HepG2 (cell line): ENCODE measurements at regions not wholly inside any gene's neighbourhood (a gene's known extent, or its start where the extent isn't known, plus 50 kb on each side); places are given as distances from the start of the nearest gene placed in this dataset.

Source experiments
- ATAC-seq: fragments of 200-7000 bp; cut with Tn5 transposase; 3 replicates; pipeline ENCODE4 v1.9.1; 2020; ENCODE audit warnings: mild to moderate bottlenecking, moderate library complexity
- BruUV-seq: library from RNA; stranded (reverse); fragments of 400-500 nt; replicated peaks from 2 replicates; lab custom pipeline; 2021; lab: Mats Ljungman, UMichigan
- CTCF ChIA-PET: fragments of 300-600 bp; formaldehyde crosslinking; extraction: SDS; loops from one replicate; lab custom pipeline; 2021; ENCODE audit warnings: low total read pairs, inconsistent platforms, low intra/inter-chr PET ratio; lab: Yijun Ruan, JAX
- POLR2A ChIA-PET: fragments of 350-600 bp; sonication (Branson Sonifier 250); formaldehyde crosslinking; loops from one replicate; lab custom pipeline; 2020; ENCODE audit warnings: antibody characterized with exemption, inconsistent platforms; lab: Yijun Ruan, JAX
- DNase-seq: peaks from one replicate; pipeline ENCODE4 v3.0.0-alpha.2; 2015; ENCODE audit warnings: low spot score
- FAIRE-seq: peaks from 3 replicates; lab custom pipeline; 2011; peaks lifted over from hg19 to GRCh38; lab: Jason Lieb, UNC
- H2AFZ ChIP-seq: one replicate; pipeline ENCODE4 v1.6.1; 2011; ENCODE audit warnings: low read length, inconsistent platforms
- H3K27ac ChIP-seq: fragments of 300-600 bp; 3 replicates; pipeline ENCODE4 v1.8.0; 2011; ENCODE audit warnings: mixed run types, mild to moderate bottlenecking, mixed read lengths, low read length, inconsistent platforms; ENCODE audit not compliant: insufficient read depth; ENCODE audit errors: extremely low read length
- H3K27me3 ChIP-seq, 2 experiments: fragments of 200-600 bp in 1 of 2; 2 replicates in 1 of 2; 3 replicates in 1 of 2; pipeline versions ENCODE4 v1.6.0 to v1.8.0; 2011; ENCODE audit warnings: low read length in 2 of 2, mild to moderate bottlenecking in 2 of 2, moderate library complexity in 2 of 2, inconsistent platforms in 1 of 2; ENCODE audit not compliant: insufficient read depth in 2 of 2, control insufficient read depth in 1 of 2
- H3K36me3 ChIP-seq, 2 experiments: fragments of 200-600 bp in 1 of 2; replicated peaks in 1 of 2; 2 replicates in 1 of 2; 3 replicates in 1 of 2; pipeline versions ENCODE4 v1.5.1 to v1.8.0; 2011; ENCODE audit warnings: low read length in 2 of 2, inconsistent platforms in 1 of 2; ENCODE audit not compliant: insufficient read depth in 2 of 2, control insufficient read depth in 1 of 2
- H3K4me1 ChIP-seq: 2 replicates; pipeline ENCODE4 v1.5.1; 2012; ENCODE audit warnings: low read length, inconsistent platforms; ENCODE audit not compliant: insufficient read depth
- H3K4me2 ChIP-seq: 2 replicates; pipeline ENCODE4 v1.6.0; 2011; ENCODE audit warnings: low read depth, low read length, inconsistent platforms
- H3K4me3 ChIP-seq, 3 experiments: fragments of 200-600 bp in 1 of 3; sonication (generic), shearing (Covaris generic) in 1 of 3; replicated peaks in 1 of 3; 2 replicates each; pipeline ENCODE4 v1.5.1; 2011 to 2016; ENCODE audit warnings: low read length in 3 of 3, inconsistent platforms in 2 of 3, low read depth in 2 of 3, mild to moderate bottlenecking in 2 of 3, control low read depth in 1 of 3, mixed read lengths in 1 of 3; ENCODE audit not compliant: insufficient read depth in 1 of 3
- H3K79me2 ChIP-seq: one replicate; pipeline ENCODE4 v1.6.1; 2011; ENCODE audit warnings: low read length, inconsistent platforms; ENCODE audit not compliant: insufficient read depth
- H3K9ac ChIP-seq: 2 replicates; pipeline ENCODE4 v1.6.0; 2011; ENCODE audit warnings: mild to moderate bottlenecking, low read depth, low read length, inconsistent platforms; ENCODE audit not compliant: insufficient read depth
- H3K9me3 ChIP-seq: 2 replicates; pipeline ENCODE4 v1.5.1; 2012; ENCODE audit warnings: mild to moderate bottlenecking, low read length
- H4K20me1 ChIP-seq: 2 replicates; pipeline ENCODE4 v1.6.0; 2011; ENCODE audit warnings: inconsistent platforms, mild to moderate bottlenecking, low read length, moderate library complexity; ENCODE audit not compliant: insufficient read depth
- ATF7 ChIP-seq, 2 experiments: fragments of 450-650 bp in 1 of 2; sonication (generic) in 1 of 2; formaldehyde crosslinking in 1 of 2; IDR thresholded peaks; 2 replicates each; pipeline versions ENCODE4 v1.4.0 to v1.6.1; 2016 to 2020; ENCODE audit warnings: antibody characterized with exemption in 1 of 2, mild to moderate bottlenecking in 1 of 2, missing genetic modification reagents in 1 of 2
- CEBPB ChIP-seq: IDR thresholded peaks from 2 replicates; pipeline ENCODE4 v1.6.1; 2011; ENCODE audit warnings: low read depth, low read length, improper control_type of control experiment, borderline replicate concordance
- FOXA1 ChIP-seq, 2 experiments: fragments of 450-650 bp in 1 of 2; sonication (generic) in 1 of 2; formaldehyde crosslinking in 1 of 2; IDR thresholded peaks; 2 replicates each; pipeline versions ENCODE4 v1.4.0 to v1.6.1; 2016 to 2020; ENCODE audit warnings: missing genetic modification reagents in 1 of 2
- FOXO1 ChIP-seq: sonication (generic); formaldehyde crosslinking; IDR thresholded peaks from 2 replicates; pipeline ENCODE4 v1.4.0; 2020; ENCODE audit warnings: missing genetic modification reagents
- GFI1 ChIP-seq: sonication (generic); formaldehyde crosslinking; IDR thresholded peaks from 2 replicates; pipeline ENCODE4 v1.5.0; 2020; ENCODE audit warnings: missing genetic modification reagents, mild to moderate bottlenecking, borderline replicate concordance
- MIER2 ChIP-seq: IDR thresholded peaks from 2 replicates; pipeline ENCODE4 v1.6.1; 2016; ENCODE audit warnings: missing biosample characterization, missing genetic modification reagents
- SMARCC2 ChIP-seq: fragments of 450-650 bp; IDR thresholded peaks from 2 replicates; pipeline ENCODE4 v1.6.1; 2017; ENCODE audit warnings: antibody characterized with exemption, mild to moderate bottlenecking
- ZBTB20 ChIP-seq: sonication (generic); formaldehyde crosslinking; IDR thresholded peaks from 2 replicates; pipeline ENCODE4 v1.8.1; 2023; ENCODE audit warnings: missing genetic modification reagents, low read depth, mild to moderate bottlenecking, borderline replicate concordance
- ZNF891 ChIP-seq: sonication (generic); formaldehyde crosslinking; IDR thresholded peaks from 2 replicates; pipeline ENCODE4 v1.5.0; 2020; ENCODE audit warnings: mild to moderate bottlenecking, missing genetic modification reagents
- ZSCAN30 ChIP-seq: sonication (generic); formaldehyde crosslinking; IDR thresholded peaks from 2 replicates; pipeline ENCODE4 v1.5.0; 2020; ENCODE audit warnings: mild to moderate bottlenecking, missing genetic modification reagents
- WGBS: methylation state at CpG from one replicate; pipeline ENCODE4 v1.1.6; 2017; ENCODE audit warnings: low lambda C conversion rate; 5-methylcytosine and 5-hydroxymethylcytosine counted together
- in situ Hi-C: cut with HindIII; loops from 2 replicates; pipeline ENCODE4 v1.10.0; 2017; ENCODE audit warnings: low pct_unique_long_range_greater_than_20kb; ENCODE audit not compliant: extremely low pct_ligation_motif_present
- intact Hi-C: fragments of 100-400 bp; cut with micrococcal nuclease; formaldehyde crosslinking; loops from one replicate; pipeline ENCODE4 v1.10.0; 2022; ENCODE audit not compliant: unreplicated experiment
- TF ChIP-seq, protein P1 (sequence below): sonication (generic); formaldehyde crosslinking; IDR thresholded peaks from 2 replicates; pipeline ENCODE4 v1.9.0; 2021; ENCODE audit warnings: missing genetic modification reagents, mild to moderate bottlenecking, borderline replicate concordance
- TF ChIP-seq, protein P2 (sequence below), 2 experiments: IDR thresholded peaks; 2 replicates each; pipeline ENCODE4 v1.6.1; 2011 to 2012; ENCODE audit warnings: low read length in 2 of 2, borderline replicate concordance in 1 of 2, low read depth in 1 of 2, mild to moderate bottlenecking in 1 of 2, moderate library complexity in 1 of 2

DNA sequence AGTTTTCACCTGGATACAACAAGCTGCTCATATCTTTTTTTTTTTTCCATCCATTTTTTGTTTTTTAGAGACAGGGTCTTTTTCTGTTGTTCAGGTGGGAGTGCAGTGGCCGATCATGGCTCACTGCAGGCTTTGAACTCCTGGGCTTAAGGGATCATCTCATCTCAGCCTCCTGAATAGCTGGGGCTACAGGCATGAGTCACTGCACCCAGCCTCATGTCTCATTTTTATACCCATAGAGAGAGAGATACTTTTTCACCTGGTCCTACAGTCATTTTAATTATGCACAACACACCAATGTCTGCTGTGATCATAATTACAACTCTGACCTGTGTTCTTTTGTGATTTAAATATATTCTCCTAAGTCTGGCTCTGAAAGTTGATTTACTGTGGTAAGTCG lies 84.4 kb downstream of the KIF4B start:
- no peak for ATAC-seq
- H3K27me3 ChIP-seq = peaks cover 3 to 17% of the 10 kb centered on the region in 2 experiments; a peak in 3 of 5 replicates
- in situ Hi-C loops (no loop called here), intact Hi-C loops (no loop called here)
- no peaks in the 10 kb centered on the region for H3K9me3 ChIP-seq
- DNase-seq = no peak
- no peaks in the 10 kb centered on the region for H3K79me2 ChIP-seq
- no peak for TF ChIP-seq ZNF891 (CRISPR knock-in tag)
- no peak for TF ChIP-seq ATF7 (IDR thresholded peaks at IDR 0.05)
- TF ChIP-seq ATF7 (CRISPR knock-in tag; IDR thresholded peaks at IDR 0.05) = no peak
- TF ChIP-seq, protein P1, sequence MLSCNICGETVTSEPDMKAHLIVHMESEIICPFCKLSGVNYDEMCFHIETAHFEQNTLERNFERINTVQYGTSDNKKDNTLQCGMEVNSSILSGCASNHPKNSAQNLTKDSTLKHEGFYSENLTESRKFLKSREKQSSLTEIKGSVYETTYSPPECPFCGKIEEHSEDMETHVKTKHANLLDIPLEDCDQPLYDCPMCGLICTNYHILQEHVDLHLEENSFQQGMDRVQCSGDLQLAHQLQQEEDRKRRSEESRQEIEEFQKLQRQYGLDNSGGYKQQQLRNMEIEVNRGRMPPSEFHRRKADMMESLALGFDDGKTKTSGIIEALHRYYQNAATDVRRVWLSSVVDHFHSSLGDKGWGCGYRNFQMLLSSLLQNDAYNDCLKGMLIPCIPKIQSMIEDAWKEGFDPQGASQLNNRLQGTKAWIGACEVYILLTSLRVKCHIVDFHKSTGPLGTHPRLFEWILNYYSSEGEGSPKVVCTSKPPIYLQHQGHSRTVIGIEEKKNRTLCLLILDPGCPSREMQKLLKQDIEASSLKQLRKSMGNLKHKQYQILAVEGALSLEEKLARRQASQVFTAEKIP (CRISPR knock-in tag) = no peak
- TF ChIP-seq ZBTB20 = no peak
- TF ChIP-seq CEBPB = no peak
- no peak for TF ChIP-seq FOXO1 (CRISPR knock-in tag)
- no peaks in the 10 kb centered on the region for H4K20me1 ChIP-seq
- no peak overlapping the region for H3K27ac ChIP-seq
- H3K4me2 ChIP-seq = no peak overlapping the region
- POLR2A ChIA-PET = no interaction called here
- WGBS = 32% methylated on average over 2 of the region's 2 CpGs
- no peak overlapping the region for H3K9ac ChIP-seq
- no TSS peak for BruUV-seq
- no peak overlapping the region for H3K4me3 ChIP-seq
- CTCF ChIA-PET = no interaction called here
- no peaks in the 10 kb centered on the region for H3K36me3 ChIP-seq
- no peaks in the 10 kb centered on the region for H3K4me1 ChIP-seq
- H2AFZ ChIP-seq = no peak overlapping the region
- no peak for FAIRE-seq

DNA sequence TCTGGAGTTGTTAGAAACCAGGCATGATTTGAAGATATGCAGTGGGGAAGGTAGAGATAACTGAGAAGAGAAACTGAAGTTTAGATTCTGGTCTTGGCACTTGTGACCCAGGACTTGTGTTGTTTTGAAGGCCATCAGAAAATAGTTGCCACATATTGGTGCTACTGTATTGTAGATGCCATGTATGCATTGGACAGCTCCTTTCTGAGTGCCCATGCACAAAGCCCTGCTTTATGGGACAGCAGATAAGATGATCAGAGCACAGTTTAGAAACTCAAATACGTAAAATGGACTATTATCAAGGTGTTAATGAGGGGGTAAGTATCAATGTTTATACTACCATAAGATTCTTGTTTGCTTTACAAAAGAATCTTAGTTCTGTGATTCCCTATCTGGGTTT lies 84.9 kb downstream of the KIF4B start:
- no TSS peak for BruUV-seq
- Histone ChIP-seq H2AFZ (no peak overlapping the region), H3K9me3 (no peaks in the 10 kb centered on the region), H3K27ac (no peak overlapping the region), H3K79me2 (no peaks in the 10 kb centered on the region), H3K36me3 (no peaks in the 10 kb centered on the region), H3K9ac (no peak overlapping the region), H3K4me2 (no peak overlapping the region), H3K4me3 (no peak overlapping the region), H3K4me1 (no peaks in the 10 kb centered on the region), H3K27me3 (peaks cover 3 to 19% of the 10 kb centered on the region in 2 experiments; a peak in 3 of 5 replicates), H4K20me1 (no peaks in the 10 kb centered on the region)
- FAIRE-seq (no peak), ATAC-seq (no peak), DNase-seq (no peak)
- ChIA-PET CTCF (no interaction called here), POLR2A (no interaction called here)
- in situ Hi-C loops (no loop called here), intact Hi-C loops (no loop called here)
- WGBS = 0% methylated on average over 1 of the region's 1 CpG
- TF ChIP-seq ZSCAN30 (CRISPR knock-in tag) = no peak
- no peak for TF ChIP-seq SMARCC2
- TF ChIP-seq, protein P2, sequence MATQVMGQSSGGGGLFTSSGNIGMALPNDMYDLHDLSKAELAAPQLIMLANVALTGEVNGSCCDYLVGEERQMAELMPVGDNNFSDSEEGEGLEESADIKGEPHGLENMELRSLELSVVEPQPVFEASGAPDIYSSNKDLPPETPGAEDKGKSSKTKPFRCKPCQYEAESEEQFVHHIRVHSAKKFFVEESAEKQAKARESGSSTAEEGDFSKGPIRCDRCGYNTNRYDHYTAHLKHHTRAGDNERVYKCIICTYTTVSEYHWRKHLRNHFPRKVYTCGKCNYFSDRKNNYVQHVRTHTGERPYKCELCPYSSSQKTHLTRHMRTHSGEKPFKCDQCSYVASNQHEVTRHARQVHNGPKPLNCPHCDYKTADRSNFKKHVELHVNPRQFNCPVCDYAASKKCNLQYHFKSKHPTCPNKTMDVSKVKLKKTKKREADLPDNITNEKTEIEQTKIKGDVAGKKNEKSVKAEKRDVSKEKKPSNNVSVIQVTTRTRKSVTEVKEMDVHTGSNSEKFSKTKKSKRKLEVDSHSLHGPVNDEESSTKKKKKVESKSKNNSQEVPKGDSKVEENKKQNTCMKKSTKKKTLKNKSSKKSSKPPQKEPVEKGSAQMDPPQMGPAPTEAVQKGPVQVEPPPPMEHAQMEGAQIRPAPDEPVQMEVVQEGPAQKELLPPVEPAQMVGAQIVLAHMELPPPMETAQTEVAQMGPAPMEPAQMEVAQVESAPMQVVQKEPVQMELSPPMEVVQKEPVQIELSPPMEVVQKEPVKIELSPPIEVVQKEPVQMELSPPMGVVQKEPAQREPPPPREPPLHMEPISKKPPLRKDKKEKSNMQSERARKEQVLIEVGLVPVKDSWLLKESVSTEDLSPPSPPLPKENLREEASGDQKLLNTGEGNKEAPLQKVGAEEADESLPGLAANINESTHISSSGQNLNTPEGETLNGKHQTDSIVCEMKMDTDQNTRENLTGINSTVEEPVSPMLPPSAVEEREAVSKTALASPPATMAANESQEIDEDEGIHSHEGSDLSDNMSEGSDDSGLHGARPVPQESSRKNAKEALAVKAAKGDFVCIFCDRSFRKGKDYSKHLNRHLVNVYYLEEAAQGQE (IDR thresholded peaks at IDR 0.05; ENCODE audit: borderline replicate concordance in 1 of 2, low read depth in 1 of 2, low read length in 2 of 2) = peak; percentile 8 to 88
- TF ChIP-seq GFI1 (CRISPR knock-in tag) = no peak
- TF ChIP-seq FOXA1 (IDR thresholded peaks at IDR 0.05) = no peak
- TF ChIP-seq FOXA1 (CRISPR knock-in tag; IDR thresholded peaks at IDR 0.05) = 0 out of 2 replicates have a peak, but pooled peaks have one; percentile 18
- peak; percentile 88 for TF ChIP-seq MIER2 (CRISPR knock-in tag)
